Nephron progenitor cell (in vitro differentiated cells): ENCODE measurements at regions not wholly inside any gene's neighbourhood (a gene's known extent, or its start where the extent isn't known, plus 50 kb on each side); places are given as distances from the start of the nearest gene placed in this dataset.
"Not testable (repeated sequence)": the region's sequence is repeated elsewhere in the genome, so short reads cannot be mapped to it uniquely, and the experiment has no call there.

ENCODE experiments used
- DNase-seq: peaks from one replicate; pipeline ENCODE4 v3.0.0; 2021
- H3K27ac Mint-ChIP-seq: 2 replicates; pipeline ENCODE4 v1.8.0; 2021; ENCODE audit warnings: mild to moderate bottlenecking, moderate library complexity, mixed read lengths
- H3K27me3 Mint-ChIP-seq: 2 replicates; pipeline ENCODE4 v1.8.0; 2021; ENCODE audit warnings: mild to moderate bottlenecking, low read depth, mixed read lengths; ENCODE audit not compliant: poor library complexity
- H3K36me3 Mint-ChIP-seq: 2 replicates; pipeline ENCODE4 v1.8.0; 2021; ENCODE audit warnings: low read depth, mixed read lengths
- H3K4me1 Mint-ChIP-seq: 2 replicates; pipeline ENCODE4 v1.8.0; 2021; ENCODE audit warnings: mixed read lengths
- H3K4me3 Mint-ChIP-seq: 2 replicates; pipeline ENCODE4 v1.8.0; 2021; ENCODE audit warnings: mild to moderate bottlenecking, moderate library complexity, mixed read lengths
- H3K9me3 Mint-ChIP-seq: 2 replicates; pipeline ENCODE4 v1.8.0; 2021; ENCODE audit warnings: mild to moderate bottlenecking, moderate library complexity, mixed read lengths
- CTCF ChIP-seq: fragments of 200-600 bp; sonication (generic); IDR thresholded peaks from 2 replicates; pipeline ENCODE4 v1.5.0; 2021; ENCODE audit warnings: antibody characterized with exemption

GRCh38 chr7:106512217-106512616 is 148.7 kb downstream of the CCDC71L start:
- peaks cover 12% of the 10 kb centered on the region for H3K27me3 Mint-ChIP-seq
- H3K9me3 Mint-ChIP-seq = no peaks in the 10 kb centered on the region
- no peaks in the 10 kb centered on the region for H3K36me3 Mint-ChIP-seq
- no peak overlapping the region for H3K4me3 Mint-ChIP-seq
- DNase-seq = no peak
- no peak overlapping the region for H3K27ac Mint-ChIP-seq
- H3K4me1 Mint-ChIP-seq = no peaks in the 10 kb centered on the region
- TF ChIP-seq CTCF = no peak

- no peak overlapping the region for H3K27ac Mint-ChIP-seq
- TF ChIP-seq CTCF = no peak
- no peaks in the 10 kb centered on the region for H3K4me1 Mint-ChIP-seq
- no peaks in the 10 kb centered on the region for H3K36me3 Mint-ChIP-seq
- no peak for DNase-seq
- no peak overlapping the region for H3K4me3 Mint-ChIP-seq
- H3K27me3 Mint-ChIP-seq = peaks cover 4% of the 10 kb centered on the region
- H3K9me3 Mint-ChIP-seq = no peaks in the 10 kb centered on the region
These were observed 156.3 kb downstream of the CCDC71L start for GRCh38 chr7:106504645-106505044.

GRCh38 chr7:106504207-106504606 is 156.8 kb downstream of the CCDC71L start:
- no peak overlapping the region for H3K4me3 Mint-ChIP-seq
- no peak for DNase-seq
- no peak overlapping the region for H3K27ac Mint-ChIP-seq
- no peaks in the 10 kb centered on the region for H3K9me3 Mint-ChIP-seq
- no peaks in the 10 kb centered on the region for H3K27me3 Mint-ChIP-seq
- H3K36me3 Mint-ChIP-seq = no peaks in the 10 kb centered on the region
- H3K4me1 Mint-ChIP-seq = no peaks in the 10 kb centered on the region
- TF ChIP-seq CTCF = no peak

- Mint-ChIP-seq H3K4me3 (no peak overlapping the region), H3K36me3 (no peaks in the 10 kb centered on the region), H3K9me3 (no peaks in the 10 kb centered on the region), H3K27me3 (no peaks in the 10 kb centered on the region), H3K27ac (no peak overlapping the region), H3K4me1 (no peaks in the 10 kb centered on the region)
- DNase-seq = no peak
- TF ChIP-seq CTCF = no peak
These were observed 157.3 kb downstream of the CCDC71L start for GRCh38 chr7:106503626-106504025.

- no peak for TF ChIP-seq CTCF
- Mint-ChIP-seq H3K9me3 (no peaks in the 10 kb centered on the region), H3K27me3 (peaks cover 3% of the 10 kb centered on the region), H3K36me3 (no peaks in the 10 kb centered on the region), H3K27ac (no peak overlapping the region), H3K4me1 (no peaks in the 10 kb centered on the region), H3K4me3 (no peak overlapping the region)
- no peak for DNase-seq
These were observed 159.1 kb downstream of the CCDC71L start for GRCh38 chr7:106501605-106502580.

GRCh38 chr7:106499897-106500296 is 161.1 kb downstream of the CCDC71L start:
- no peak for TF ChIP-seq CTCF
- Mint-ChIP-seq H3K4me1 (no peaks in the 10 kb centered on the region), H3K36me3 (no peaks in the 10 kb centered on the region), H3K27me3 (peaks cover 6% of the 10 kb centered on the region), H3K4me3 (no peak overlapping the region), H3K27ac (no peak overlapping the region), H3K9me3 (peaks cover 7% of the 10 kb centered on the region)
- DNase-seq = no peak

- H3K27ac Mint-ChIP-seq, H3K36me3 Mint-ChIP-seq, H3K4me1 Mint-ChIP-seq, H3K4me3 Mint-ChIP-seq, H3K27me3 Mint-ChIP-seq, DNase-seq: not testable (repeated sequence)
- peaks cover 17% of the 10 kb centered on the region for H3K9me3 Mint-ChIP-seq
These were observed 163.0 kb downstream of the CCDC71L start for GRCh38 chr7:106498005-106498404.
